ENCODE measurements at regions not wholly inside any gene's neighbourhood (a gene's known extent, or its start where the extent isn't known, plus 50 kb on each side); places are given as distances from the start of the nearest gene placed in this dataset.

- H3K4me3 ChIP-seq (ENCODE audit: low read depth, low read length): no peak overlapping the region
- DNase-seq (ENCODE audit: low read depth): no peak
- no peak for TF ChIP-seq CTCF (IDR thresholded peaks at IDR 0.05; ENCODE audit: control insufficient read depth, extremely low read depth, insufficient read depth)
Measured at GRCh38 chr13:83941701-83942335, 59.5 kb upstream of the SLITRK1 start.

- no peak overlapping the region for H3K4me3 ChIP-seq (ENCODE audit: low read depth, low read length)
- DNase-seq (ENCODE audit: low read depth): no peak
- no peak for TF ChIP-seq CTCF (IDR thresholded peaks at IDR 0.05; ENCODE audit: control insufficient read depth, extremely low read depth, insufficient read depth)
Measured at GRCh38 chr13:83940742-83941141, 58.5 kb upstream of the SLITRK1 start.

GRCh38 chr13:83937579-83937978, 55.3 kb upstream of the SLITRK1 start:
- no peak for TF ChIP-seq CTCF (IDR thresholded peaks at IDR 0.05; ENCODE audit: control insufficient read depth, extremely low read depth, insufficient read depth)
- H3K4me3 ChIP-seq (ENCODE audit: low read depth, low read length): no peak overlapping the region
- DNase-seq (ENCODE audit: low read depth): no peak

- no peak overlapping the region for H3K4me3 ChIP-seq (ENCODE audit: low read depth, low read length)
- DNase-seq (ENCODE audit: low read depth): no peak
- TF ChIP-seq CTCF (IDR thresholded peaks at IDR 0.05; ENCODE audit: control insufficient read depth, extremely low read depth, insufficient read depth): no peak
Measured at GRCh38 chr13:83935566-83935965, 53.3 kb upstream of the SLITRK1 start.

All from LNCaP clone FGC (cell line).